ENCODE measurements at regions not wholly inside any gene's neighbourhood (a gene's known extent, or its start where the extent isn't known, plus 50 kb on each side); places are given as distances from the start of the nearest gene placed in this dataset.

DNA sequence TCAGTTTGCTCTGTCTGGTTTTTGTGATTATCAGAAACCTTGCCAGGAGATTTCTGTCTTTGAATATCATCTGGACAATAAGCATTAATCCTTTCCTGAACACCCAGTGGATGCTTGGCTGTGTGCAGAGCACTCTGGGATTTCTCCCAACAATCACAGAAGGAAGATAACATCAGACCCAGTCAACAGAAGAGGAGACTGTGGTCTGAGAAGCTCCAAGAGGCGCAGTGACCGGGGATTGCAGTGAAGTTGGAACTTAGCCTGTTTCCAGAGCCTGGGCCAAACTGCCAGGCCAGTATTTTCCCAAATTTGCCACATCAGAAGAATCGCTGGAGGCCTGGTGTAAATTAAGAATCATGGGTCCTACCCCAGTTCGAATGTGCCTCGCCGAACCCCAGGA is 264.7 kb downstream of the C16orf95 start:
- no peak for DNase-seq (ENCODE audit: low spot score)

DNA sequence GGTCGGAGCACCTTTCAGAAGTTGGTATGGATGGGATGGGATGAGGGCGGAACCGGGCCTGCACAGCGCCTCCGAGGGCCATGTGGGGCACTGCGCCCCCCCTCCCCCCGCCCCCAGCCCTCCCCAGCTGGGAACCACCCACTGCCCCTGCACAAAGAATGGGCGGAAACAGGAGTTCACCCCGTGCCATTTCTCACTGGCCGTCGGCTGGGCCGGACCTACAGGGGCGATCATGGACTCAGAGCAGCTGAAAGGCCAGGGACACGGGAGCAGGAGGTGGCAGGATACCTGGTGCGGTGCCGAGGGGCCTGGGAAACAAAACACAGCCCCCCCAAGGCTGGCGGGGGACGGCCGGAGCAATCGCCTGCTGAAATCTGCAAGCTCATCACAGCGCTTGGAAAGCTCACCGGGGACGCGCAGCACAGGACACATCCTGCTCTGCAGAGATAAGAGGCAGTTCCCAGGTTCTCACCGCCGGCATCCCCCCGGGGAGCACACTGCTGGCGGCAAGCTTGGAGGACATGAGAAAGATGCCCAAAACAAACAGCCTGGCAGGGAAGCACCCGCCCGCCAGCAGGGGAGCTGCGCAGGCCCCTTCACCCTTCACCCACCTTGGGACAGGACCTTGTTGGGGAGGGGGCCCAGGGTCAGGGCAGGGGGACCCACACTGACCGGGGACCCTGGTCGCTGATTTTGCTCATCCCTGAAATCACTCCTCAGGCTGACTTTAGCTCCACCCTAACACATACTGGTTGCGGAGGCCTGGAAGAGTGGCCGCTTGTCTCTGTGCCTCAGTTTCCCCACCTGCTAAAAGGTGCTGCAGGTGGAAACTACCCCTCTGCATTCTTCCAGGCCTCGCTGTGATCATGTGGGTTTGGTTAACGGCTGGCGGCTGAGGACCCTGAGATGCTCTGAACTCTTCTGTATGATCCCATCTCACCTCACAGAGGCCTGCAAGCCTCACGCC is 263.9 kb downstream of the C16orf95 start:
- DNase-seq (ENCODE audit: low spot score) = no peak

DNA sequence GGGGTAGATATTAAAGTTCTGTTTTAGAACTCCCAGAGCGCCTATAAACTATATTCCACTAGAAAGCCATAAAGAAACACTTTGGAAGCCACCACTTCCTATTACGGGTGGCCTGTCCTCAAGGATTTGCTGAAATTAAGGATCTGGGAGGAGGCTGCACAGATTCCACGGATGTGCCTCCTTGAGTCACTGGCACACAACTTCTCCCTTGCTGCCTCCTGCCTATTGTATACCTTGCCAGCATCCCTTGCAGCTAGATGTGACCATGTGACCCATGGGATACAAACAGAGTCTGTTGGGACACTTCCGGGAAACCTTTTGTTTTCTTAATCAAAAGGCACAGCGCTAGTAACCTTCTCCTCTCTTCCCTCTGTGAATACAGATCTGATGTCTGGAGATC is 263.0 kb downstream of the C16orf95 start:
- no peak for DNase-seq (ENCODE audit: low spot score)

DNA sequence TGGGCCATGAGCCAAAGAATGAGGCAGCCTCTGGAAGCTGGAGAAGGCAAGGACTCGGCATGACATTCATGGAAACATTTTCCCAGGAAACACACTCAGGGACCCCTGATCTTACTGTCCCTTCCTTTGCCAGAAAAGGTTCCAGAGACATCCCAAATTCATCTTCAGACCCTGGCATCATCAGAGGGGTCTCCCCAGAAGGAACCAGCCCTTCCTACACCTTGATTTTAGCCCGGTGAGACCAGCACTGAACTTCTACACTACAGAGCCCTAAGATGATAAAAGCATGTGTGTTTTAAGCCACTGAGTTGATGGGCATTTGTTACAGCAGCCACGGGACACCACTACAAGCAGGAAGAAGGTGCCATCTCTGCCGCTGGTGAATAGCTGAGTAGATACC is 262.3 kb downstream of the C16orf95 start:
- DNase-seq (ENCODE audit: low spot score) = no peak

DNA sequence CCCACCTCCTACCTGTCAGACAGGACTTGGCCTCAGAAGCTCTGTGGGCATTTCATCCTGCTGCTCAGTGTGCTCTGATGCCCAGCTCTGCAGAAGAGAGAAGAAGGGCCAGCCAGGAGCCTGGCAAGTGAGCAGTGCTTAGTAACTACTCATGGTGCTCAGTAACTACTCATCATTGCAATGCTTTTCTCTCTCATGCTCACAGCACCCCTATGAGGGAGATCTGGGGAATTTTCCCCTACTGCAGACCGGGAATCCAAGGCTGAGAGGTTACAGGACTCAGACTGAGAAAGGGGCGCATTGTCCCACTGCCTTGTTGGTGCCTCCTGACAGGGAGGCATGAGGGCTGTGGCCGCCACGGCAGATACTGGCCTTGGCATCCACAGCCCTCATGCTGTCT is 261.1 kb downstream of the C16orf95 start:
- DNase-seq (ENCODE audit: low spot score) = no peak

DNA sequence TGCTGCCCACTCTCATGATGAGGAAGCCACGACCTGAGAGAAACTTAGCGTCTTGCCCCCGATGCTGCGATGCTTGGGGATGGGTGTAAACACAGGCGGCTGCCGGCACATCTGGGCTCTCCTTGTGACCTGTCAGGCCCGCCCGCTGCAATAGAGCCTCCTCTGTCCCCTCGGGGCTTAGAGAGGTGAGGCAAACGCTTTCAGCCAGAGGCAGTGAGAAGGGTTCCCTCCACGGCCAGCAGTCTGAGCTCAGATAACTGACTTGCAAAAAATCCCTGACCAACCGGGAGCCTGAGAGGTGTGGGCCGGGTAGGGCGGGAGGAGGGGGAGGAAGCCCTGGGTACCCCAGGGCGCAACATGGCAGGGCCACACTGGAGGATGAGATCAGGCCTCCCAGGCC is 260.6 kb downstream of the C16orf95 start:
- DNase-seq (ENCODE audit: low spot score) = no peak

DNA sequence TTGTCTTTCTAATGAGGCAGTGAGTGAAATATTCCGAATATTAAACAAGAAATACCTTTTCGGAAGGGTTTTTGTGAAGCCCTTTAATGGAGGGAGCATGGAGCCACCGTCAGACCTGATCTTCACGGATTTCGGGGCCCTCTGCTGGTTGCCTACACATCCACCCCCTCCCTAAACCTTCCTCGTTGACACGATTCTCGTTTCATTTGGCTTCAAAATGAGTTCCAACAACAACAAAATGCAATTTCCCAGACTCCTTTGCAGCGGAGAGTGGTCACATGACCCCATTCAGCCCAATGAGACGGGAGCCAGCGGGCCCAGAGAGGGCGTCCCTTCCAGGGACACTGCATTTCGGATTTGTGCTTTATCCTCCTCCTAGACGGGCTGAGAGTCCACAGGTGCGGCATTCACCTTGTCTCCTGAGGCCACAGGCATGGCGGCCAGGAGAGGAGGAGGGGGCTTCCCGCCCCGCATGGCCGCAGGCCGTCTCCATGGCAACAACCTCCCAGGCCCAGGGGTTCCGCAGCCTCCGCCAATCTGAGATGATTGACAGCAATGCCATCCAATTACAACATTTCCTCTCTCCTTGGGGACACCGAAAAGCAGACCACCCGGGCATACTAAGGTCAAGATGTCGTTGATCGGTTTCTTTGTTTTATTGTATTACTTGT is 259.8 kb downstream of the C16orf95 start:
- no peak for DNase-seq (ENCODE audit: low spot score)

DNA sequence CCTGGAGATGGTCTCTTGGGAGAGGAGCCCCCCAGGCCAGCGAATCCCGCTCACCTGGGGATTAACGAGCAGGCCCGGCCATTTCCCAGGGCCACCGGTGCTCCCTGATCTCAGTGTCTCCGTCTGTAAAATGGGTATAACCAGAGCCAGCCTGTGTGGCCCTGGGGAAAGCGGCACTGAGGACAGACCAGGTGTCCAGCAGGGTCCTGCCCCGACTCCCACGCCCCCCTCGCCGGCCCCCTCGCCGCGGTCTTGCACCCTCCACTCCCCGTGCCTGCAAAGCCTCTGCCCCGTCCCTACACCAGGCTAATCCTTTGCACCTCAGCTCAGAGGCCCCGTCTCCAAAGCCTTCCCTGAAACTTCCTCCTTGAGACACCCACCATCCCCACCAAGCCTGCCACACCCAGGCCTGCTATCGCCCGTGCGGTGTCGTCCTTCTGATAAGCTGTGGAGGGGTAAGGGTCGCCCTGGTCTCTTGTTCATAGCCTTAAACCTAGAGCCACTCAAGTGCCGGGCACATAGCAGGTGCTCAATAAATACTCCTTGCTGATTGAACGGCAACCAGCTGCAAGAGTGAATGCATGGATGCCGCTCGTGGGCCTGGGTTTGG is 259.1 kb downstream of the C16orf95 start:
- DNase-seq (ENCODE audit: low spot score) = no peak

DNA sequence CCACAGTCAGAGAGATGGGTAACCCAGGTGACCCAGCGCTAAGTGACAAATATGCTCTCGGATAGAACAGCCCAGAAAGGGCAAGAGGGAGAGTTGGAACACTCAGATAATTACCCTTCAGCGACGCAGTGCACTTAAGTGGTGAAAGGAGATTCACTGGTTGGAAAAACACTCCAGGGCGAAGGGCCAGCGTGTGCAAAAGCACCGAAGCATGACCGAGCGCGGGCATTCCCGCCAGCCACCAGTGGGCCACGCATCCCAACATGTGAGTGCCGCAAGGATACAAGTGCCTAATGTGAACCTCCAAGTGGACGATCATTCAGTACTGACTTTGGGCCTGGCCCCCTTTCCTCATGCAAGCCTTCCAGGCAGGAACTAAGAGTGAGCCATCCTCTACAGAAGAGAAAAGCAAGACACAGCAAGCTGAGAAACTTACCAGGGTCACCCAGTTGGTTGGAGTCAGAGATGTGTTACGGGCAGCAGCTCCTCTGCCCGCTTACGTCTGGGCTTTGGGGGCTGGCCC is 258.4 kb downstream of the C16orf95 start:
- no peak for DNase-seq (ENCODE audit: low spot score)

DNA sequence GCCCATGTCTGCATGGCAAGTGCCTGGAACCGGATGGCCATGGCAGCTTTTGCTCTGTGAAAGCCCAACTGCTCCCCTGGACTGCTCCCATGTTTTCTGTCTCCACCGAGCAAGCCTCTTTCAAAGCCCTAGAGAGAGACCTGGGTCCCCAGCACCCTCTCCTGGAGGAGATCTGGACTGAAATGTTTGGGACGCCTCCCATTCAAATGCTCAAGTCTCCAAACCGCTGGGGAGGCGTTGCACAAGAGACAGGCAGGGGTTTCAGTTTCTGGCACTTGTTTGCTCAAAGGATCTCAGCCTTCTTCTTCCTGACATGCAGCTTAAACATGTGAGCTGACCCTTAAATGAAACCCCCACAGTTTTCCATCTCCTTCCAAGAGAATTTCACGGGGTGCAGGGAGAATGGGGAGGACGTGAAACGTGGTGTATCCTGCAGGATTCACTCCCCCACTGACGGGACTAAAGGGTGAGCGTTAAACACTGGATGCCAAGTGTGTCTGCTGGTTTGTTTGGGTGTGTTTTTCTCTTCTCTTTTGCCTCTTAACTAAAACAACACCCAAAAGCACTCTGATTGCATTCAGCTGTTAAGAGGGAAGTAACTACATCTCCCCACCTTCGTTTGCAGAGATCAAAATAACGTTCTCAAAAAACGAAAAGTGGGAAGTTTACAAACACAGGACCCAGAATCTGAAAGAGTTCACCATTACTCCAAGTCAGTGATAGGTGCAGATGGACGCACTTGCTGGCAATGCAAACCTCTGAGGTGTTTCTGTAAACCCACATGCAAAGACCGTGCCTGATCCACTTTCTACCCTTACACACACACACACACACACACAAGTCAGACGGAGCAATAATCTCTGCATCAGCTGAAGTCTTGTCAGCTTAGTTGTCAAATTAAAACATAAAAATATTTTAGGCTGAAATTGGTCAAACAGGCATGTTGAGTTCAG is 256.9 kb downstream of the C16orf95 start:
- DNase-seq (ENCODE audit: low spot score) = no peak

DNA sequence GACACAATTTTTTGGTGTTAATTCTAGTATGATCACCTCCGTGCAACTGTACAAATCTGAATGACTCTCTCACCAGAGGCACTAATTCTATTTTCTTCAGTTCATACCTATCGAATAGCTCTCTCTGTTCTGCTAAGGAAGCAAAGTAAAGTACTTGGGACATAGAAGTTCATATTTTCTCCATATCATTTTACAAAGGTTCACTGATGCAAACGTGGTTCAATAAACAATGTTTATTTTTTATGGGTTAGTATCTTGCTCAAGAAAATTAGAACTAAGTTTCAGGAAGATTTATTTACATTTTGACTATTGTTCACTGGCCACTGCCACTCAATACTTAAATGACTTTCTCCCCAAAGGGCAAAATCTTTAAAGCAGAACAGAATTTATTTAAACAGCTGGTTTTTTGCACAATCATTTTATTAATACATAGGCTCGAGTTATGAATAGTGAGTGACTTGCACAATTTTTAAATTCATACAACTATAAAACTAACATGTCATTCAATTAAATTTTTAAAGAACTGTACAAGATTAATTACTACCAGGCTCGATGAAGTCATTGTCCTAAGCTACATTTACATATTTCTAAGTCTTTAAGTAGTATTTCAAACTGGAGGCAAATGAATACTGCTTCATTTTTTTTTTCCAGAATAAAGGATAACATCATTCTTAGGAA is 255.8 kb downstream of the C16orf95 start:
- DNase-seq (ENCODE audit: low spot score) = no peak

DNA sequence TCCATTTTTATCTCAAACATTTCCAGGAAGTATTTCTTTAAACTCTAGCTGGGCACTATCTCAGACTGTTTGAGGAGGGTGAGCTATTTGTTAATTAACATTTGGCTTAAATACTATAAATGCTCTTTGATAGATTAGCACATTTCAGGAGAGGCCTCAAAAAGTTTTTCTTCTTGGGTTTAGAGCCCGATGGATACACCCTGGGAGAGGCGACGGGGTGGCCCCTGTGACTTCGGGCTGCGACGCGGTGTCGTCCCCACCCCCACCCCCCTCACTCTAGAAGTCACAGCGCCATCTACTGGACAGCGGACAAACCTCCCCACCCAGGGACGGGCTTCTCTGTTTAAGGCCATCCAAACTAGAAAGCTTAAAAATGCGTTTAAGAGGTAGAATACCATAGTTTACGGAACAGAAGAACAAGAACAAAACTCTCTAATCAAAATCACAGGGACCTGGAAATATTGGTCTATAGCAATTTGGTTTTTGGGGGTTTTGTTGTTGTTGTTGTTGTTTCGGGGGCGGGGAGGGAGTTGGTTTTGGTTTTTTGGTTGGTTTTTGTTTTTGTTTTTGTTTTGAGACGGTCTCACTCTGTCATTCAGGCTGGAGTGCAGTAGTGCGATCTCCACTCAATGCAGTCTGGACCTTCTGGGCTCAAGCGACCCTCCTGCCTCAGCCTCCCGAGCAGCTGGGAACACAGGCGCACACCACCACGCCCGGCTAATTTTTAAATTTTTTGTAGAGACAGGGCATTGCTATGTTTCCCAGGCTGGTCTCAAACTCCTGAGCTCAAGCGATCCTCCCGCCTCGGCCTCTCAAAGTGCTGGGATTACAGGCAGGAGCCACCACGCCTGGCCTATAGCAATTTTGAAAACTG is 254.4 kb downstream of the C16orf95 start:
- DNase-seq (ENCODE audit: low spot score) = peak; percentile 53

DNA sequence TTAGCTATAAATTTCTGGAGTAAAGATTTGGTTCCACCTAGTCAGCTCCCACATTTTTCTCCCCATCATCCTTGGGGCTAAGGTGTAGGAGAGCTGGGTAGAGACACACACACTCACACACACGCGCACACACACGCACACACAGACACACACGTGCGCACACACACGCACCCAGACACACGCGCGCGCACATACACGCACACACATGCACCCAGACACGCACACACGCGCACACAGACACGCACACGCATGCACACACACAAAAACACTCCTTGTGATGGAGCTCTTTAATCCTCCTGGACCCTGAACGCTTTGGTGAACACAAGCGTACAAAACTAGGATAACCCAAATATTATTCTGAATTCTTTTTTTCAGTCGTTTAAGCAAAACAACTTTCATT is 253.6 kb downstream of the C16orf95 start:
- DNase-seq (ENCODE audit: low spot score) = no peak

DNA sequence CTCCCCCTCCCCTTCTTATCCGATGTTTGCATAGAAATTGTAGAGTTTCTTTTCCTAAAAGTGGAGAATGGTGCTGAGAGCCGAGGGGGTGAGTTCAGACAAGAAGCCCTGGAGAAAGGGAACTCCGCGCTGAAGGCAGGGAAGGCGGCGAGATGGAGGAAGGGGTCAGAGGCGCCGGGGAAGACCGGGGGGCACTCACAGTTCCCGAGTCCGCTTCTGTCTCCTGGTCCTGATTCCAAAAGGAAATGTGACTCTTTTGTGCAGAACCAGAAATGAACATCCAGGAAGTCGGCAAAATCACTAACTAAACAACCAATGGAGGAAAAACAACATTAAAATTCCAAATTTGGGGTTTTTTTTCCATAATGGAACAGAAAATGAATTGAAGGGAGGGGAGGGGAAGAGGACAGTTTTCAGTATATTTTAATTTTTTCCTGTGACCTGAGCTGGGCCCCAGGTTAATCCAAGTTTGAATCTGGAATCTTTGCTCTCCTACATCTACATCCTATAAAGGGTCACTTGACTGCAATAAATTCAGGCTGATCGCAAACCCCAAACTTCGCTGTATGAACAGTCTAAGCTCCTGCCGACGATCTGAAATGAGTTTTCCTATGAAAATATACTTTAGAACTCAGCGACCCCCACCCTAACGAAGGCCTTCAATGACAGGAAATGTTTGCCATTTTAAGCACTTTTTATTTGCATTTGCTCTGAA is 252.3 kb downstream of the C16orf95 start:
- no peak for DNase-seq (ENCODE audit: low spot score)

DNA sequence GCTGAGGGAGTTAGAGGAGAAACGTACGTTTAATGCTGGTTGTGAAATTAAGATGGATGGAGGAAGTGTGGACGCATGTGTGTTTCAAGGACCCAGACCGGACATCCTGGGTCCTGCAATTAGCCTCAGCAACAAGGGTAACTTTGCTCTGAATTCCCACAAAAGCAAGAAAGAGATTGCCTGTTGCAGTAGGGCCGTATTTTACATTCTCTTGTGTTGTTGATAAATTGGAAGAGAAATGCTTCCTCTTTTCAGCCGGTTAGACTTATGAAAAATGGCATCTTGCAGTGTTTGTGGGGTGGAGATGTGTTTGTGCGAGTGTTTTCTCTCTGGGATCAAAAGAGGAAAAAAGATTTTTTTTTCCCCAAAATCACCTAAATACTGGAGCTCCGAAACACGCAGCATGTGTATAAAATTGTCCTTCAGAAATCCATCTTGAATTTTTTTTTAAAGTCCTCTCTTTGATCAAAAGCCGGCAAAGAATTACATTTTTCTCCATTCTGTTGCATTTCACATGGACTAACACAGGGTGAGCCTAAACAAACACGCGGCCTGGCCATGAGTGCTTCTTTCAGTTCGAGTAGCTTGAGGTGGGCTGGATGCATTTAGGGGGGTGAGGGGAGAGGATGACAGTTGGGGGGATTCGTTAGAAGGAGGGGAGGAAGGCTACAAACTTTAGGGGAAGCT is 251.6 kb downstream of the C16orf95 start:
- no peak for DNase-seq (ENCODE audit: low spot score)

DNA sequence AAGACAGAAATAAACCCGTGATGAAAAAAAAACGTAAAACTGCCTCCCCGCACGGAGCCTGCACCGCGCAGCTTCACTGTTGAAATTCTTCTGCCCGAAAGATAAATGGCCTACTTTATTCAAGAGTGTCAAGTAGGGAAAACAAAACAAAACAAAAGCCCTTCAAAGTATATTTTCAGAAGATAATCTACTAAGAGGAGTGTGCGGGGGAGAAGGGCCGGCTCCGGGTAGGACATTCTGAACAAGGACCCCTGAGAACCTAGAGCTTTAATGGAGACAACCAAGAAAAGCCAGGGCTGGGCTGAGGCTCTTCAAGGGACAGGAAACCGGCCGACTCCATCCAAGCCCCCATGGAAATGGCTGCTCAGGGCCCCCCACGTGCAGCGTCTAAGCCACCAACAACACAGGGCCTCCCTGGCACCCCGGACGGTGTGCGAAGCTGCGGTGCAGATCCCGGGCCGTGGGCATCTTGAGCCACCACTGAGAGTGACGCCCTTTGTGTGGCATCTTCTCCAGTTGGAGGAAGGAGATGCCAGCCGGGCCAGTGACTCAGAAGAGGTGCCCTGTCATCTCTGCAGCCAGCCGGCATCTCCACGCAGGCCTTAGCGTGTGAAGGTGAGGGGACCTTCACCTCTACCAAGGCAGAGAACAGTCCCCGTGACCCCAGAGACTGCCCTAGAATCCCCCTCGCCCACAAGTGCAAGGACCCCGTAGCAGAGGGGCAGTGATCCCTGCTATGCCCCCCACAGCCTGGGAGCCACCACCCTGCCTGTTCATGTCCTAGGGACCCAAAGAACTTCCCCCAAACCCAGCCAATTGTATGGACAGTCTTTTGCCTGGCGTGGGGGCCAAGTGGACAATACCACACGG is 250.8 kb downstream of the C16orf95 start:
- DNase-seq (ENCODE audit: low spot score) = no peak

DNA sequence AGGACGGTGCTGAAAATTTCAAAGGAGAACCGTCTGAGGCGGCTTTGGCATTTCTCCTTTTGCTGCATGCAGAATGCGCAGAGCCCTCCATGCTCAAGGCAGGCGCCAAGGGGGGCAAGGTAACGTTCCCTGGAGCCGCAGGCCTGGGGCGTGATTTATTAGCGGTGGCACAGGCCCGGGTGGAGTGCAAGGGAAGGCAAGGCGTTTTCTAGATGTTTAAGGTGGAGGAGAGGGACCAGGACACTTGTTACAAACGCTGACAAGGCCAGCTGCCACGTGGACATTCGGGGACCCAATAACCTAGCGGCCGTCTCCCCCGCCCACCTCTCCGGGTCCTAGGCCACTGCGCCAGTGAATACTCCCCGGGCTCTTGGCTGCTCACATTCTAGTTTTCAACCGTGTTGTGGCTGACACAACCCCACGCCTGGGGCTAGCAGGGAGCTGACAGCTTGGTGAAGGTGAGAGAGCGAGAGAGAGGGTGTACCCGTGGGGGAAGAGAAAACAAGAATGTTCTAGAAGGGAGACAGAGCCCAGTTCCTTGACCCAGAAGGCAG is 250.1 kb downstream of the C16orf95 start:
- no peak for DNase-seq (ENCODE audit: low spot score)
